ENCODE measurements at regions not wholly inside any gene's neighbourhood (a gene's known extent, or its start where the extent isn't known, plus 50 kb on each side); places are given as distances from the start of the nearest gene placed in this dataset.

DNA sequence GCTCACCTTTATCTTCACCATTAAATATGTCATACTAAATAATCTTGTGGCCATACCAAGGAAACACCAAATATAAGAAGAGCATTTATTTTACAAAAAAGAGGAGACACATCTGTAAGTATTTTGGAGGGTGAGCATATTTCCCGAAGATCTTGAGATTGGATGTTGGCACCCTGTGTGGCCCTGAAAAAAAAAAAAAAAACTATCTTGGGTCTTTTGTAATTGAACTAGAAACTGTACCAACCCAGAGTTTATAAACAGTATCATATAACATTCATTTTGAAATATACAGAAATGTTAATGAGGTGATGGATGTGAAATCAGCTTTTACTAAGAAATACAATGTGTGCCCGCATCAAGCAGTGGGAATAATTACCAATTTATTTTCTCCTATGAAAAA is 104.0 kb upstream of the FRMD6 start:
- Histone ChIP-seq H4K20me1 (ENCODE audit: insufficient read depth, low read length) (no peaks in the 10 kb centered on the region), H2AFZ (ENCODE audit: low read depth, low read length) (no peak overlapping the region), H3K36me3 (ENCODE audit: insufficient read depth, low read length) (no peaks in the 10 kb centered on the region), H3K9me3 (ENCODE audit: insufficient read depth, low read length, severe bottlenecking) (no peaks in the 10 kb centered on the region), H3K4me2 (ENCODE audit: insufficient read depth, low read length) (no peak overlapping the region), H3K27ac (ENCODE audit: low read length) (no peak overlapping the region), H3K9ac (ENCODE audit: low read depth, low read length) (no peak overlapping the region), H3K4me1 (ENCODE audit: insufficient read depth, low read length) (no peaks in the 10 kb centered on the region), H3K79me2 (ENCODE audit: insufficient read depth, low read length) (no peaks in the 10 kb centered on the region), H3K4me3 (ENCODE audit: low read depth in 1 of 2, low read length in 2 of 2) (no peak overlapping the region), H3K27me3 (ENCODE audit: insufficient read depth, low read length, poor library complexity) (no peaks in the 10 kb centered on the region)
- TF ChIP-seq, protein P1, sequence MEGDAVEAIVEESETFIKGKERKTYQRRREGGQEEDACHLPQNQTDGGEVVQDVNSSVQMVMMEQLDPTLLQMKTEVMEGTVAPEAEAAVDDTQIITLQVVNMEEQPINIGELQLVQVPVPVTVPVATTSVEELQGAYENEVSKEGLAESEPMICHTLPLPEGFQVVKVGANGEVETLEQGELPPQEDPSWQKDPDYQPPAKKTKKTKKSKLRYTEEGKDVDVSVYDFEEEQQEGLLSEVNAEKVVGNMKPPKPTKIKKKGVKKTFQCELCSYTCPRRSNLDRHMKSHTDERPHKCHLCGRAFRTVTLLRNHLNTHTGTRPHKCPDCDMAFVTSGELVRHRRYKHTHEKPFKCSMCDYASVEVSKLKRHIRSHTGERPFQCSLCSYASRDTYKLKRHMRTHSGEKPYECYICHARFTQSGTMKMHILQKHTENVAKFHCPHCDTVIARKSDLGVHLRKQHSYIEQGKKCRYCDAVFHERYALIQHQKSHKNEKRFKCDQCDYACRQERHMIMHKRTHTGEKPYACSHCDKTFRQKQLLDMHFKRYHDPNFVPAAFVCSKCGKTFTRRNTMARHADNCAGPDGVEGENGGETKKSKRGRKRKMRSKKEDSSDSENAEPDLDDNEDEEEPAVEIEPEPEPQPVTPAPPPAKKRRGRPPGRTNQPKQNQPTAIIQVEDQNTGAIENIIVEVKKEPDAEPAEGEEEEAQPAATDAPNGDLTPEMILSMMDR (IDR thresholded peaks at IDR 0.05; ENCODE audit: borderline replicate concordance, extremely low read depth, low read length, poor library complexity, severe bottlenecking) = no peak
- no peak for TF ChIP-seq EZH2 (IDR thresholded peaks at IDR 0.05; ENCODE audit: borderline replicate concordance, low read depth, low read length, severe bottlenecking)
- ATAC-seq (ENCODE audit: insufficient read depth, low read depth) = no peak
- DNase-seq = no peak

- no peaks in the 10 kb centered on the region for H3K79me2 ChIP-seq (ENCODE audit: insufficient read depth, low read length)
- H3K36me3 ChIP-seq (ENCODE audit: insufficient read depth, low read length) = no peaks in the 10 kb centered on the region
- H3K27me3 ChIP-seq (ENCODE audit: insufficient read depth, low read length, poor library complexity) = no peaks in the 10 kb centered on the region
- no peaks in the 10 kb centered on the region for H4K20me1 ChIP-seq (ENCODE audit: insufficient read depth, low read length)
- H3K9me3 ChIP-seq (ENCODE audit: insufficient read depth, low read length, severe bottlenecking) = no peaks in the 10 kb centered on the region
- no peak for DNase-seq
- no peak for ATAC-seq (ENCODE audit: insufficient read depth, low read depth)
- H2AFZ ChIP-seq (ENCODE audit: low read depth, low read length) = no peak overlapping the region
- no peak overlapping the region for H3K27ac ChIP-seq (ENCODE audit: low read length)
- H3K9ac ChIP-seq (ENCODE audit: low read depth, low read length) = no peak overlapping the region
- no peak overlapping the region for H3K4me2 ChIP-seq (ENCODE audit: insufficient read depth, low read length)
- H3K4me3 ChIP-seq (ENCODE audit: low read depth in 1 of 2, low read length in 2 of 2) = no peak overlapping the region
- TF ChIP-seq, protein P1 (IDR thresholded peaks at IDR 0.05; ENCODE audit: borderline replicate concordance, extremely low read depth, low read length, poor library complexity, severe bottlenecking) = no peak
- no peak for TF ChIP-seq EZH2 (IDR thresholded peaks at IDR 0.05; ENCODE audit: borderline replicate concordance, low read depth, low read length, severe bottlenecking)
- H3K4me1 ChIP-seq (ENCODE audit: insufficient read depth, low read length) = no peaks in the 10 kb centered on the region
Measured at GRCh38 chr14:51548187-51548586, 103.5 kb upstream of the FRMD6 start.

GRCh38 chr14:51550636-51551035 is 101.1 kb upstream of the FRMD6 start:
- Histone ChIP-seq H3K36me3 (ENCODE audit: insufficient read depth, low read length) (no peaks in the 10 kb centered on the region), H3K4me1 (ENCODE audit: insufficient read depth, low read length) (no peaks in the 10 kb centered on the region), H3K79me2 (ENCODE audit: insufficient read depth, low read length) (no peaks in the 10 kb centered on the region), H3K27ac (ENCODE audit: low read length) (no peak overlapping the region), H3K27me3 (ENCODE audit: insufficient read depth, low read length, poor library complexity) (no peaks in the 10 kb centered on the region), H3K4me2 (ENCODE audit: insufficient read depth, low read length) (no peak overlapping the region), H2AFZ (ENCODE audit: low read depth, low read length) (no peak overlapping the region), H4K20me1 (ENCODE audit: insufficient read depth, low read length) (no peaks in the 10 kb centered on the region), H3K9ac (ENCODE audit: low read depth, low read length) (no peak overlapping the region), H3K9me3 (ENCODE audit: insufficient read depth, low read length, severe bottlenecking) (no peaks in the 10 kb centered on the region), H3K4me3 (ENCODE audit: low read depth in 1 of 2, low read length in 2 of 2) (no peak overlapping the region)
- DNase-seq = no peak
- ATAC-seq (ENCODE audit: insufficient read depth, low read depth) = no peak
- TF ChIP-seq EZH2 (IDR thresholded peaks at IDR 0.05; ENCODE audit: borderline replicate concordance, low read depth, low read length, severe bottlenecking) = no peak
- TF ChIP-seq, protein P1 (IDR thresholded peaks at IDR 0.05; ENCODE audit: borderline replicate concordance, extremely low read depth, low read length, poor library complexity, severe bottlenecking) = no peak

GRCh38 chr14:51552275-51552674 is 99.4 kb upstream of the FRMD6 start:
- DNase-seq = no peak
- no peaks in the 10 kb centered on the region for H4K20me1 ChIP-seq (ENCODE audit: insufficient read depth, low read length)
- no peak for ATAC-seq (ENCODE audit: insufficient read depth, low read depth)
- no peaks in the 10 kb centered on the region for H3K27me3 ChIP-seq (ENCODE audit: insufficient read depth, low read length, poor library complexity)
- H3K79me2 ChIP-seq (ENCODE audit: insufficient read depth, low read length) = no peaks in the 10 kb centered on the region
- H3K4me1 ChIP-seq (ENCODE audit: insufficient read depth, low read length) = no peaks in the 10 kb centered on the region
- TF ChIP-seq, protein P1 (IDR thresholded peaks at IDR 0.05; ENCODE audit: borderline replicate concordance, extremely low read depth, low read length, poor library complexity, severe bottlenecking) = peak; percentile 38
- no peak for TF ChIP-seq EZH2 (IDR thresholded peaks at IDR 0.05; ENCODE audit: borderline replicate concordance, low read depth, low read length, severe bottlenecking)
- no peak overlapping the region for H3K9ac ChIP-seq (ENCODE audit: low read depth, low read length)
- no peak overlapping the region for H3K4me3 ChIP-seq (ENCODE audit: low read depth in 1 of 2, low read length in 2 of 2)
- H2AFZ ChIP-seq (ENCODE audit: low read depth, low read length) = no peak overlapping the region
- H3K9me3 ChIP-seq (ENCODE audit: insufficient read depth, low read length, severe bottlenecking) = no peaks in the 10 kb centered on the region
- H3K27ac ChIP-seq (ENCODE audit: low read length) = no peak overlapping the region
- no peak overlapping the region for H3K4me2 ChIP-seq (ENCODE audit: insufficient read depth, low read length)
- no peaks in the 10 kb centered on the region for H3K36me3 ChIP-seq (ENCODE audit: insufficient read depth, low read length)
